Right lobe of liver (tissue), 6 donors: ENCODE measurements at regions not wholly inside any gene's neighbourhood (a gene's known extent, or its start where the extent isn't known, plus 50 kb on each side); places are given as distances from the start of the nearest gene placed in this dataset.

Experiments used
- ATAC-seq, 4 donors: fragments of 200-7000 bp; cut with Tn5 transposase; one replicate each; pipeline ENCODE4 v1.9.1; 2020; ENCODE audit warnings: mild to moderate bottlenecking in 4 of 4, moderate library complexity in 4 of 4
- DNase-seq, 3 donors: peaks; one replicate each; pipeline ENCODE4 v3.0.0-alpha.2; 2020
- H3K27ac ChIP-seq, 3 donors: fragments of 200-600 bp; one replicate each; pipeline ENCODE4 v1.8.0; 2022
- H3K27me3 ChIP-seq, 2 donors: fragments of 200-600 bp; one replicate each; pipeline ENCODE4 v1.8.0; 2022
- H3K36me3 ChIP-seq, 4 donors: fragments of 200-600 bp; sonication (generic) in 1 of 4; one replicate each; pipeline versions ENCODE4 v1.5.1 to v1.8.0; 2017 to 2022; ENCODE audit warnings: control low read depth in 1 of 4
- H3K4me1 ChIP-seq, 4 donors: fragments of 200-600 bp; sonication (generic) in 1 of 4; one replicate each; pipeline versions ENCODE4 v1.5.1 to v1.8.0; 2017 to 2022; ENCODE audit warnings: control low read depth in 1 of 4
- H3K4me3 ChIP-seq, 3 donors: fragments of 200-600 bp; one replicate each; pipeline ENCODE4 v1.8.0; 2022
- H3K9me3 ChIP-seq, 4 donors: fragments of 200-600 bp; sonication (generic) in 1 of 4; one replicate each; pipeline versions ENCODE4 v1.5.1 to v1.8.0; 2017 to 2022; ENCODE audit warnings: control low read depth in 1 of 4
- CTCF ChIP-seq, 4 donors: fragments of 200-600 bp in 3 of 4; fragments of 450-650 bp in 1 of 4; IDR thresholded peaks; one replicate each; pipeline versions ENCODE4 v1.5.1 to v1.8.0; 2016 to 2022; ENCODE audit warnings: antibody characterized with exemption in 4 of 4, mild to moderate bottlenecking in 2 of 4
- POLR2A ChIP-seq: fragments of 450-650 bp; IDR thresholded peaks from one replicate; pipeline ENCODE4 v1.6.1; 2017; ENCODE audit warnings: antibody characterized with exemption, mild to moderate bottlenecking
- WGBS: methylation state at CpG from one replicate; pipeline ENCODE4 v1.1.6; 2018; ENCODE audit warnings: low coverage, low lambda C conversion rate; ENCODE audit not compliant: insufficient coverage; ENCODE audit errors: missing lambda C conversion rate; 5-methylcytosine and 5-hydroxymethylcytosine counted together
- intact Hi-C, 2 donors: fragments of 100-400 bp; cut with DNase I; formaldehyde crosslinking; loops; one replicate each; pipeline versions ENCODE4 v1.11.2 to v1.14.1; 2022
- donor health status: DM: no; HTN: yes; CAD: no.
- donor health status: DM: no; HTN: no; CAD: no.
- donor health status: DM: no; HTN: no; CAD: no.
- donor health status: DM: no; HTN: yes; CAD: no.
- donor health status: DM: no; HTN: yes; CAD: no.

DNA sequence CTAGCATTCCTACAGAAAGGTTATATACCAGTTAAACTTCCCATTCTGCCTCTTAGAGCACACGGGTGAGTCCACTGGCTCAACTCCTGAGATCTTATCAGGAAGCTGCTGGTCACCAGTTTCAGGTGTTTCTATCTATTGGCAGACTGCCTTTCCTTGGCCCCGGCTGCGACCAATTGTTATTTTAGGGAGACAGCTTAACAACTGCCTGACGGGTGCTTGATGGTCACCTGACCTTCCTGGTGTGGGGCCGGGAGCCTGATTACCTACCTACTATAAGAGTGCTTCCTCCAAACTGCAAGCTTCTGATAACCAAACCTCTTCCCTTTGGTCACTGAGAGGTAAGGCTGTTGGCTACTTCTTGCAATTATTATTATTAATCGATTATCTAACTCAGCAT lies 122.1 kb upstream of the XIRP2 start:
- WGBS, result 64% methylated on average over 6 of the region's 6 CpGs
- Histone ChIP-seq H3K9me3 (no peaks in the 10 kb centered on the region), H3K4me3 (no peak overlapping the region), H3K4me1 (no peaks in the 10 kb centered on the region), H3K27me3 (no peaks in the 10 kb centered on the region), H3K36me3 (no peaks in the 10 kb centered on the region), H3K27ac (no peak overlapping the region)
- intact Hi-C loops, result no loop called here
- no peak for ATAC-seq
- TF ChIP-seq CTCF (IDR thresholded peaks at IDR 0.05), result no peak
- TF ChIP-seq POLR2A, result no peak
- DNase-seq, result no peak

GRCh38 chr2:166765141-166765540 lies 123.1 kb upstream of the XIRP2 start:
- intact Hi-C loops, result no loop called here
- Histone ChIP-seq H3K36me3 (no peaks in the 10 kb centered on the region), H3K4me3 (no peak overlapping the region), H3K9me3 (no peaks in the 10 kb centered on the region), H3K27ac (no peak overlapping the region), H3K4me1 (no peaks in the 10 kb centered on the region), H3K27me3 (no peaks in the 10 kb centered on the region)
- ATAC-seq, result no peak
- TF ChIP-seq CTCF (IDR thresholded peaks at IDR 0.05), result no peak
- TF ChIP-seq POLR2A, result no peak
- DNase-seq, result no peak
- no CpG with 5 or more reads among the region's 1 CpG for WGBS

DNA sequence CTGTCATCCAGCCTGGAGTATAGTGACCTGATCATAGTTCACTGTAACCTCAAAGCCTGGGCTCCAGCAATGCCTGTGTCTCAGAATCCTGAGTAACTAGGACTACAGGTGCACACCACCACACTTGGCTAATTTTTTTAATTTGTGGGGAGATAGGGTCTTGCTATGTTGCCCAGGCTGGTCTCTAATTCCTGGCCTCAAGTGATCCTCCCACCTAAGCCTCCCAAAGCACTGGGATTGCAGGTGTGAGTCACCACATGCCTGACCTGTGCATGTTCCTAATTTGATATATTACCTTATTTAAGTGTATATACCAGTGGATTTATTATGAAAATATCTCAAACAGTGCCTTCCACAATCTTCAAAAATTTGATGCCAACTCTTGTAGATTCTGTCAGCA lies 123.6 kb upstream of the XIRP2 start:
- Histone ChIP-seq H3K36me3 (no peaks in the 10 kb centered on the region), H3K4me1 (no peaks in the 10 kb centered on the region), H3K9me3 (no peaks in the 10 kb centered on the region), H3K27ac (no peak overlapping the region), H3K4me3 (no peak overlapping the region), H3K27me3 (no peaks in the 10 kb centered on the region)
- intact Hi-C loops, result no loop called here
- DNase-seq, result no peak
- ATAC-seq, result no peak
- TF ChIP-seq CTCF (IDR thresholded peaks at IDR 0.05) (no peak), POLR2A (no peak)

GRCh38 chr2:166764216-166764615 lies 124.1 kb upstream of the XIRP2 start:
- Histone ChIP-seq H3K4me3 (no peak overlapping the region), H3K27ac (no peak overlapping the region), H3K4me1 (no peaks in the 10 kb centered on the region), H3K9me3 (no peaks in the 10 kb centered on the region), H3K36me3 (no peaks in the 10 kb centered on the region), H3K27me3 (no peaks in the 10 kb centered on the region)
- intact Hi-C loops, result no loop called here
- no peak for TF ChIP-seq POLR2A
- no peak for TF ChIP-seq CTCF (IDR thresholded peaks at IDR 0.05)
- no peak for DNase-seq
- 60% methylated on average over 1 of the region's 1 CpG for WGBS
- no peak for ATAC-seq

DNA sequence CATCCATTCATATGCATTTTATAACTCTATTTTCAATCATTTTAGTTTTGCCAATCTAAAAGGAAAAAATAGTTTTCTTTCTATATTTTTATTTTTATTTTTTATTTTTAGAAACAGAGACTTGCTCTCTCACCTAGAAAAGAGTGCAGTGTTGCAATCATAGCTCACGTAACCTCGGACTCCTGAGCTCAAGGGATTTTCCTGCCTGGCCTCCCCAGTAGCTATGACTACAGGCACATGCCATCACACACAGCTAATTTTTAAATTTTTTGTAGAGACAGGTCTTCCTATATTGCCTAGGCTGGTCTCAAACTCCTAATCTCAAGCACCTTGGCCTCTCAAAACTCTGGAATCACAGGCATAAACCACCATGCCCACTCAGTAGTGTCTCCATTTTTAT lies 125.5 kb upstream of the XIRP2 start:
- WGBS, result 44% methylated on average over 2 of the region's 2 CpGs
- no peak for ATAC-seq
- TF ChIP-seq CTCF (IDR thresholded peaks at IDR 0.05), result no peak
- no peak for TF ChIP-seq POLR2A

More for the DNA sequence above, 125.5 kb upstream of the XIRP2 start:
- Histone ChIP-seq H3K4me3 (no peak overlapping the region), H3K4me1 (no peaks in the 10 kb centered on the region), H3K36me3 (no peaks in the 10 kb centered on the region), H3K9me3 (no peaks in the 10 kb centered on the region), H3K27me3 (no peaks in the 10 kb centered on the region), H3K27ac (no peak overlapping the region)
- no peak for DNase-seq
- intact Hi-C loops, result no loop called here
